H1 (cell line): ENCODE measurements at regions not wholly inside any gene's neighbourhood (a gene's known extent, or its start where the extent isn't known, plus 50 kb on each side); places are given as distances from the start of the nearest gene placed in this dataset.

Experiments used
- CHD1 ChIP-seq: IDR thresholded peaks from 2 replicates; pipeline ENCODE4 v1.6.1; 2012; ENCODE audit warnings: low read depth, low read length, improper control_type of control experiment
- CHD7 ChIP-seq: fragments of 300-600 bp; sonication (generic); IDR thresholded peaks from 2 replicates; pipeline ENCODE4 v1.7.1; 2012; ENCODE audit warnings: low read length, moderate library complexity, mild to moderate bottlenecking, inconsistent platforms; ENCODE audit not compliant: insufficient replicate concordance
- KDM4A ChIP-seq: IDR thresholded peaks from one replicate; pipeline ENCODE4 v1.7.1; 2012; ENCODE audit warnings: low read depth, mild to moderate bottlenecking, moderate library complexity, low read length, inconsistent platforms; ENCODE audit not compliant: severe bottlenecking
- POLR2A ChIP-seq, 2 experiments: IDR thresholded peaks; 1 replicate in 1 of 2; 2 replicates in 1 of 2; pipeline ENCODE4 v1.6.1; 2011; ENCODE audit warnings: low read depth in 2 of 2, low read length in 2 of 2, mild to moderate bottlenecking in 2 of 2; ENCODE audit errors: control extremely low read depth in 1 of 2
- RXRA ChIP-seq: IDR thresholded peaks from 2 replicates; pipeline ENCODE4 v1.6.1; 2011; ENCODE audit warnings: low read depth, mild to moderate bottlenecking, low read length, moderate library complexity; ENCODE audit not compliant: insufficient read depth
- SP2 ChIP-seq: IDR thresholded peaks from 2 replicates; pipeline ENCODE4 v1.6.1; 2012; ENCODE audit warnings: mild to moderate bottlenecking, low read length, inconsistent platforms
- TBP ChIP-seq: IDR thresholded peaks from 2 replicates; pipeline ENCODE4 v1.6.1; 2011; ENCODE audit warnings: low read depth, low read length, improper control_type of control experiment
- YY1 ChIP-seq: IDR thresholded peaks from 2 replicates; pipeline ENCODE4 v1.6.1; 2011; ENCODE audit warnings: low read depth, mild to moderate bottlenecking, low read length
- ZNF274 ChIP-seq: IDR thresholded peaks from 2 replicates; pipeline ENCODE4 v1.7.0; 2012; ENCODE audit warnings: low read length, borderline replicate concordance; ENCODE audit errors: extremely low read depth

GRCh38 chr11:24206030-24206429 lies 290.8 kb upstream of the LUZP2 start (continued):
- no peak for TF ChIP-seq CHD7
- no peak for TF ChIP-seq RXRA
- no peak for TF ChIP-seq TBP
- no peak for TF ChIP-seq ZNF274
- no peak for TF ChIP-seq YY1
- no peak for TF ChIP-seq SP2
- no peak for TF ChIP-seq POLR2A (IDR thresholded peaks at IDR 0.05; ENCODE audit: control extremely low read depth in 1 of 2, low read depth in 2 of 2, low read length in 2 of 2)
- no peak for TF ChIP-seq CHD1
- no peak for TF ChIP-seq KDM4A
